ENCODE measurements at regions not wholly inside any gene's neighbourhood (a gene's known extent, or its start where the extent isn't known, plus 50 kb on each side); places are given as distances from the start of the nearest gene placed in this dataset.

GRCh38 chr20:21003902-21004301 lies 102.3 kb downstream of the LINC00237 start:
- no peak for ATAC-seq (ENCODE audit: poor library complexity)
- intact Hi-C loops (cut with DNase I), result no loop called here
- DNase-seq, result no peak

GRCh38 chr20:21002486-21002885 lies 103.7 kb downstream of the LINC00237 start:
- ATAC-seq (ENCODE audit: poor library complexity) (no peak), DNase-seq (no peak)
- intact Hi-C loops (cut with DNase I), result no loop called here

GRCh38 chr20:20993372-20993771 lies 112.8 kb downstream of the LINC00237 start:
- DNase-seq (no peak), ATAC-seq (ENCODE audit: poor library complexity) (no peak)
- intact Hi-C loops (cut with DNase I), result no loop called here

GRCh38 chr20:20992686-20993360 lies 113.3 kb downstream of the LINC00237 start:
- intact Hi-C loops (cut with DNase I), result no loop called here
- DNase-seq (no peak), ATAC-seq (ENCODE audit: poor library complexity) (no peak)

- ATAC-seq (ENCODE audit: poor library complexity), result no peak
- intact Hi-C loops (cut with DNase I), result no loop called here
- DNase-seq, result no peak
These were observed 113.9 kb downstream of the LINC00237 start for GRCh38 chr20:20992277-20992676.

- no peak for DNase-seq
- intact Hi-C loops (cut with DNase I), result no loop called here
- no peak for ATAC-seq (ENCODE audit: poor library complexity)
These were observed 117.1 kb downstream of the LINC00237 start for GRCh38 chr20:20989081-20989480.

GRCh38 chr20:20979934-20980333 lies 126.2 kb downstream of the LINC00237 start:
- intact Hi-C loops (cut with DNase I), result no loop called here
- ATAC-seq (ENCODE audit: poor library complexity) (no peak), DNase-seq (no peak)

- intact Hi-C loops (cut with DNase I), result no loop called here
- DNase-seq (no peak), ATAC-seq (ENCODE audit: poor library complexity) (no peak)
These were observed 128.4 kb downstream of the LINC00237 start for GRCh38 chr20:20977786-20978185.

GRCh38 chr20:20972490-20972889 lies 133.7 kb downstream of the LINC00237 start:
- ATAC-seq (ENCODE audit: poor library complexity) (no peak), DNase-seq (no peak)

GRCh38 chr20:20971810-20972209 lies 134.3 kb downstream of the LINC00237 start:
- intact Hi-C loops (cut with DNase I), result no loop called here
- DNase-seq, result no peak
- no peak for ATAC-seq (ENCODE audit: poor library complexity)

More at GRCh38 chr20:20972490-20972889, 133.7 kb downstream of the LINC00237 start:
- intact Hi-C loops (cut with DNase I), result no loop called here

- intact Hi-C loops (cut with DNase I), result no loop called here
- DNase-seq (no peak), ATAC-seq (ENCODE audit: poor library complexity) (no peak)
These were observed 135.3 kb downstream of the LINC00237 start for GRCh38 chr20:20970841-20971240.

GRCh38 chr20:20969701-20970280 lies 136.4 kb downstream of the LINC00237 start:
- ATAC-seq (ENCODE audit: poor library complexity), result no peak
- no peak for DNase-seq
- intact Hi-C loops (cut with DNase I), result no loop called here

GRCh38 chr20:20967564-20968184 lies 138.5 kb downstream of the LINC00237 start:
- no peak for ATAC-seq (ENCODE audit: poor library complexity)
- intact Hi-C loops (cut with DNase I), result no loop called here
- DNase-seq, result no peak

- ATAC-seq (ENCODE audit: poor library complexity), result no peak
- no peak for DNase-seq
- intact Hi-C loops (cut with DNase I), result no loop called here
These were observed 140.0 kb downstream of the LINC00237 start for GRCh38 chr20:20966171-20966570.

GRCh38 chr20:20959031-20959755 lies 147.0 kb downstream of the LINC00237 start:
- DNase-seq, result no peak
- intact Hi-C loops (cut with DNase I), result no loop called here

GRCh38 chr20:20956513-20956931 lies 149.6 kb downstream of the LINC00237 start:
- ATAC-seq (ENCODE audit: poor library complexity) (no peak), DNase-seq (no peak)
- intact Hi-C loops (cut with DNase I), result no loop called here

More at GRCh38 chr20:20959031-20959755, 147.0 kb downstream of the LINC00237 start:
- ATAC-seq (ENCODE audit: poor library complexity), result no peak

GRCh38 chr20:20955892-20956291 lies 150.3 kb downstream of the LINC00237 start:
- intact Hi-C loops (cut with DNase I), result no loop called here
- DNase-seq (no peak), ATAC-seq (ENCODE audit: poor library complexity) (no peak)

GRCh38 chr20:20953738-20954618 lies 152.2 kb downstream of the LINC00237 start:
- ATAC-seq (ENCODE audit: poor library complexity), result no peak
- intact Hi-C loops (cut with DNase I), result no loop called here
- no peak for DNase-seq

GRCh38 chr20:20950620-20951019 lies 155.5 kb downstream of the LINC00237 start:
- ATAC-seq (ENCODE audit: poor library complexity), result no peak
- DNase-seq, result no peak
- intact Hi-C loops (cut with DNase I), result no loop called here

Data from Right ventricle myocardium superior (tissue), 1 donor.